ENCODE measurements at regions not wholly inside any gene's neighbourhood (a gene's known extent, or its start where the extent isn't known, plus 50 kb on each side); places are given as distances from the start of the nearest gene placed in this dataset.

GRCh38 chr17:27106982-27107360 is 186.9 kb upstream of the WSB1 start:
- TF ChIP-seq EZH2phosphoT487 (IDR thresholded peaks at IDR 0.05; ENCODE audit: borderline replicate concordance, low read length), result no peak
- no peak for TF ChIP-seq CTCF (IDR thresholded peaks at IDR 0.05; ENCODE audit: low read depth, low read length, poor library complexity, severe bottlenecking)
